Fibroblast of lung (primary cell): ENCODE measurements at regions not wholly inside any gene's neighbourhood (a gene's known extent, or its start where the extent isn't known, plus 50 kb on each side); places are given as distances from the start of the nearest gene placed in this dataset.

Experiments used
- EZH2 ChIP-seq: IDR thresholded peaks from 2 replicates; pipeline ENCODE4 v1.5.1; 2012; ENCODE audit warnings: low read length, control low read depth, mild to moderate bottlenecking; ENCODE audit errors: missing control alignments
- TF ChIP-seq, protein P1 (sequence below), 2 donors: IDR thresholded peaks in 1 of 2; conservative IDR thresholded peaks in 1 of 2; 1 replicate in 1 of 2; 2 replicates in 1 of 2; pipeline ENCODE4 v1.5.1; 2011 to 2012; ENCODE audit warnings: low read length in 2 of 2, control low read depth in 1 of 2, inconsistent platforms in 1 of 2, low read depth in 1 of 2, mild to moderate bottlenecking in 1 of 2

DNA sequence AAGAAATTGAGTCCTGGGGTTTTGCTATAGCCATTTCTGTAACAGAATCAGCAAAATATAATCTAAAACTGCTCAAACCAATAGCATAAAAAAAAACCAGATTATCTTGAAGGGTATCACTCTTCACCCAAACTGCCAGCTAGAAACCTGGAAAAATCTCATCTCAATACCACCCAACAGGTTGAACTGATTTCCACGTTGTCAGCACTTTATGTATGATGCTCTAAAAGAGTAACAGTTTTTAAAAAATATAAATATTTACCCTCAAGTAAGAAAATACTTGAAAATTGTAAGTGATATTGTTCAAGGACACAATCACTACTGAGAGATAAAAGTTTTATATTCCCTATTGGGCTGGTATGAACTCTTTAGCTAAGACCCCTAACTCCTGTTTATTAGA is 451.3 kb downstream of the EPHA3 start:
- TF ChIP-seq EZH2, result no peak
- TF ChIP-seq, protein P1, sequence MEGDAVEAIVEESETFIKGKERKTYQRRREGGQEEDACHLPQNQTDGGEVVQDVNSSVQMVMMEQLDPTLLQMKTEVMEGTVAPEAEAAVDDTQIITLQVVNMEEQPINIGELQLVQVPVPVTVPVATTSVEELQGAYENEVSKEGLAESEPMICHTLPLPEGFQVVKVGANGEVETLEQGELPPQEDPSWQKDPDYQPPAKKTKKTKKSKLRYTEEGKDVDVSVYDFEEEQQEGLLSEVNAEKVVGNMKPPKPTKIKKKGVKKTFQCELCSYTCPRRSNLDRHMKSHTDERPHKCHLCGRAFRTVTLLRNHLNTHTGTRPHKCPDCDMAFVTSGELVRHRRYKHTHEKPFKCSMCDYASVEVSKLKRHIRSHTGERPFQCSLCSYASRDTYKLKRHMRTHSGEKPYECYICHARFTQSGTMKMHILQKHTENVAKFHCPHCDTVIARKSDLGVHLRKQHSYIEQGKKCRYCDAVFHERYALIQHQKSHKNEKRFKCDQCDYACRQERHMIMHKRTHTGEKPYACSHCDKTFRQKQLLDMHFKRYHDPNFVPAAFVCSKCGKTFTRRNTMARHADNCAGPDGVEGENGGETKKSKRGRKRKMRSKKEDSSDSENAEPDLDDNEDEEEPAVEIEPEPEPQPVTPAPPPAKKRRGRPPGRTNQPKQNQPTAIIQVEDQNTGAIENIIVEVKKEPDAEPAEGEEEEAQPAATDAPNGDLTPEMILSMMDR (conservative IDR thresholded peaks at IDR 0.05 in 1 of 2, IDR thresholded peaks at IDR 0.05 in 1 of 2; ENCODE audit: low read depth in 1 of 2, low read length in 2 of 2), result no peak
